Tibial nerve (tissue), 4 donors: ENCODE measurements at regions not wholly inside any gene's neighbourhood (a gene's known extent, or its start where the extent isn't known, plus 50 kb on each side); places are given as distances from the start of the nearest gene placed in this dataset.

Experiments used
- DNase-seq, 2 donors: peaks; one replicate each; pipeline ENCODE4 v3.0.0-alpha.2; 2019; ENCODE audit warnings: low spot score in 2 of 2
- H3K27ac ChIP-seq, 4 donors: fragments of 200-600 bp; sonication (generic) in 3 of 4; one replicate each; pipeline ENCODE4 v1.5.1; 2017 to 2019; ENCODE audit warnings: mild to moderate bottlenecking in 1 of 4
- H3K27me3 ChIP-seq, 2 donors: fragments of 200-600 bp; sonication (generic) in 1 of 2; one replicate each; pipeline versions ENCODE4 v1.5.1 to v1.6.0; 2017 to 2019
- H3K36me3 ChIP-seq, 3 donors: fragments of 200-600 bp; sonication (generic); one replicate each; pipeline ENCODE4 v1.5.1; 2018 to 2019
- H3K4me1 ChIP-seq, 4 donors: fragments of 200-600 bp; sonication (generic) in 3 of 4; one replicate each; pipeline ENCODE4 v1.5.1; 2017 to 2019
- H3K4me3 ChIP-seq, 4 donors: fragments of 200-600 bp; sonication (generic) in 3 of 4; one replicate each; pipeline ENCODE4 v1.5.1; 2017 to 2019; ENCODE audit warnings: mild to moderate bottlenecking in 1 of 4, moderate library complexity in 1 of 4
- H3K9me3 ChIP-seq, 4 donors: fragments of 200-600 bp; sonication (generic) in 3 of 4; one replicate each; pipeline ENCODE4 v1.5.1; 2017 to 2019
- CTCF ChIP-seq, 5 experiments: fragments of 200-600 bp in 3 of 5; fragments of 450-650 bp in 2 of 5; sonication (generic) in 3 of 5; IDR thresholded peaks; one replicate each; pipeline ENCODE4 v1.5.1; 2016 to 2019; ENCODE audit warnings: antibody characterized with exemption in 5 of 5, mild to moderate bottlenecking in 3 of 5, moderate library complexity in 2 of 5
- EP300 ChIP-seq, 2 donors: sonication (generic); formaldehyde crosslinking; IDR thresholded peaks; one replicate each; pipeline ENCODE4 v1.6.1; 2017; ENCODE audit warnings: antibody characterized with exemption in 2 of 2, mild to moderate bottlenecking in 1 of 2
- POLR2A ChIP-seq, 2 donors: fragments of 450-650 bp; IDR thresholded peaks; one replicate each; pipeline ENCODE4 v1.6.1; 2017; ENCODE audit warnings: antibody characterized with exemption in 2 of 2, mild to moderate bottlenecking in 2 of 2, moderate library complexity in 2 of 2
- WGBS, 2 donors: methylation state at CpG; one replicate each; pipeline ENCODE4 v1.1.5; 2018; 5-methylcytosine and 5-hydroxymethylcytosine counted together

DNA sequence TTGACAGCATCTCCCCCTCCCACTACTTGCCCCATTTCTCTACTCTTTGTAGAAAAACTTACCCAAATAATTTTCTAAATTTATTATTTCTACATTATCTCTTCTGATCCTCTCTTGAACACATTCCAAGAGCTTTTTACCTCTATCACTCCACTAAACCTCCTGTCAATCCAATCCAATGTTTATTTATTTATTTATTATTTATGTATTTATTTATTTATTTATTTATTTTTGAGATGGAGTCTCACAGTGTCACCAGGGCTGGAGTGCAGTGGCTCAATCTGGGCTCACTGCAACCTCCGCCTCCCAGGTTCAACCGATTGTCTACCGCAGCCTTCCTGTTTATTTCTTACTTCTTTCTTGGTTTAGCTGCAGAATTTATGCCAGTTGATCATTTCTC is 178.5 kb upstream of the GAS1 start:
- no peaks in the 10 kb centered on the region for H3K36me3 ChIP-seq
- no peak for TF ChIP-seq CTCF (IDR thresholded peaks at IDR 0.05)
- no peak for TF ChIP-seq EP300 (IDR thresholded peaks at IDR 0.05)
- TF ChIP-seq POLR2A (IDR thresholded peaks at IDR 0.05): no peak
- no peaks in the 10 kb centered on the region for H3K9me3 ChIP-seq
- WGBS, 2 donors: 97% methylated on average over 3 of the region's 3 CpGs
- no peak overlapping the region for H3K27ac ChIP-seq
- H3K4me1 ChIP-seq: peaks cover 0 to 12% (median 0%) of the 10 kb centered on the region in 4 donors
- no peaks in the 10 kb centered on the region for H3K27me3 ChIP-seq
- H3K4me3 ChIP-seq: no peak overlapping the region
- DNase-seq: no peak

DNA sequence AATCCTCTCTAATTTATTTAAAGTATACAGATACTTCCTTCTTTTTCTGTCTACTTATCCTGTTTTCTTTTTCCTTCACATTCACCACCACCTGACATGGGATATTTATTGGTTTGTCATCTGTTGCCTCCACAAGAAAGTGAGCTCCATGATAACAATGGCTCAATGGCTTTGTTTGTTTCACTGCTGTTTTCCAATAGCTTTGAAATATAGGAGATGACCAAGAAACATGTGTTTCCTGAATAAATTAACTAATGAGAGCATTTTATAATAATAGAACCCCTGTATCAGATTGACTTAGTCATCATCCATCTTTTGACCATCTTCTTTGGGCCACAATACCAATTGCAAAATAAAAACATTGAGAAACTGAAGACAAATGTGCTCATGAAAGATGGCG is 180.2 kb upstream of the GAS1 start:
- no peak for DNase-seq
- WGBS, 2 donors: 91 to 92% methylated on average over 1 of the region's 1 CpG
- no peak for TF ChIP-seq CTCF (IDR thresholded peaks at IDR 0.05)
- TF ChIP-seq POLR2A (IDR thresholded peaks at IDR 0.05): no peak
- TF ChIP-seq EP300 (IDR thresholded peaks at IDR 0.05): no peak
- Histone ChIP-seq H3K9me3 (peaks cover 0 to 4% (median 0%) of the 10 kb centered on the region in 4 donors), H3K27ac (no peak overlapping the region), H3K27me3 (no peaks in the 10 kb centered on the region), H3K4me1 (peaks cover 0 to 12% (median 0%) of the 10 kb centered on the region in 4 donors), H3K36me3 (no peaks in the 10 kb centered on the region), H3K4me3 (no peak overlapping the region)

GRCh38 chr9:87127978-87128614 is 180.8 kb upstream of the GAS1 start:
- H3K27ac ChIP-seq: no peak overlapping the region
- H3K27me3 ChIP-seq: no peaks in the 10 kb centered on the region
- H3K4me3 ChIP-seq: no peak overlapping the region
- no peak for DNase-seq
- no peaks in the 10 kb centered on the region for H3K36me3 ChIP-seq
- 88 to 93% methylated on average over 2 of the region's 2 CpGs for WGBS, 2 donors
- H3K4me1 ChIP-seq: peaks cover 0 to 8% (median 0%) of the 10 kb centered on the region in 4 donors
- peaks cover 0 to 9% (median 0%) of the 10 kb centered on the region in 4 donors for H3K9me3 ChIP-seq
- TF ChIP-seq CTCF (IDR thresholded peaks at IDR 0.05) (no peak), POLR2A (IDR thresholded peaks at IDR 0.05) (no peak), EP300 (IDR thresholded peaks at IDR 0.05) (no peak)

GRCh38 chr9:87128844-87129493 is 181.7 kb upstream of the GAS1 start:
- no peak overlapping the region for H3K27ac ChIP-seq
- H3K4me3 ChIP-seq: no peak overlapping the region
- 65 to 67% methylated on average over 5 of the region's 5 CpGs for WGBS, 2 donors
- H3K4me1 ChIP-seq: no peaks in the 10 kb centered on the region
- peaks cover 0 to 11% (median 0%) of the 10 kb centered on the region in 4 donors for H3K9me3 ChIP-seq
- DNase-seq: no peak
- no peaks in the 10 kb centered on the region for H3K27me3 ChIP-seq
- no peak for TF ChIP-seq POLR2A (IDR thresholded peaks at IDR 0.05)
- no peak for TF ChIP-seq EP300 (IDR thresholded peaks at IDR 0.05)
- TF ChIP-seq CTCF (IDR thresholded peaks at IDR 0.05): no peak
- no peaks in the 10 kb centered on the region for H3K36me3 ChIP-seq

- no peak for DNase-seq
- no peaks in the 10 kb centered on the region for H3K27me3 ChIP-seq
- H3K9me3 ChIP-seq: peaks cover 0 to 11% (median 0%) of the 10 kb centered on the region in 4 donors
- no peaks in the 10 kb centered on the region for H3K36me3 ChIP-seq
- WGBS, 2 donors: 94 to 98% methylated on average over 2 of the region's 2 CpGs
- no peak overlapping the region for H3K4me3 ChIP-seq
- TF ChIP-seq EP300 (IDR thresholded peaks at IDR 0.05) (no peak), CTCF (IDR thresholded peaks at IDR 0.05) (no peak), POLR2A (IDR thresholded peaks at IDR 0.05) (no peak)
- H3K4me1 ChIP-seq: no peaks in the 10 kb centered on the region
- no peak overlapping the region for H3K27ac ChIP-seq
These were observed 187.8 kb upstream of the GAS1 start for GRCh38 chr9:87135074-87135473.
